GM19468 (cell line): ENCODE measurements at regions not wholly inside any gene's neighbourhood (a gene's known extent, or its start where the extent isn't known, plus 50 kb on each side); places are given as distances from the start of the nearest gene placed in this dataset.

Experiments used
- ATAC-seq: cut with Tn5 transposase; IDR thresholded peaks from one replicate; pipeline ENCODE4 v1.9.1; 2021; ENCODE audit warnings: mild to moderate bottlenecking, moderate library complexity, moderate number of reproducible peaks; ENCODE audit not compliant: unreplicated experiment; ENCODE audit errors: extremely low read depth

- no peak for ATAC-seq
These were observed 56.3 kb upstream of the HNF1B start for GRCh38 chr17:37801171-37801570.

GRCh38 chr17:37797206-37797605 lies 52.3 kb upstream of the HNF1B start:
- no peak for ATAC-seq

GRCh38 chr17:37796076-37796475 lies 51.2 kb upstream of the HNF1B start:
- ATAC-seq, result no peak
